ENCODE measurements at regions not wholly inside any gene's neighbourhood (a gene's known extent, or its start where the extent isn't known, plus 50 kb on each side); places are given as distances from the start of the nearest gene placed in this dataset.
"Not testable (repeated sequence)": the region's sequence is repeated elsewhere in the genome, so short reads cannot be mapped to it uniquely, and the experiment has no call there.

GRCh38 chr4:13903901-13904300 lies 276.4 kb upstream of the BOD1L1 start:
- DNase-seq = no peak

DNA sequence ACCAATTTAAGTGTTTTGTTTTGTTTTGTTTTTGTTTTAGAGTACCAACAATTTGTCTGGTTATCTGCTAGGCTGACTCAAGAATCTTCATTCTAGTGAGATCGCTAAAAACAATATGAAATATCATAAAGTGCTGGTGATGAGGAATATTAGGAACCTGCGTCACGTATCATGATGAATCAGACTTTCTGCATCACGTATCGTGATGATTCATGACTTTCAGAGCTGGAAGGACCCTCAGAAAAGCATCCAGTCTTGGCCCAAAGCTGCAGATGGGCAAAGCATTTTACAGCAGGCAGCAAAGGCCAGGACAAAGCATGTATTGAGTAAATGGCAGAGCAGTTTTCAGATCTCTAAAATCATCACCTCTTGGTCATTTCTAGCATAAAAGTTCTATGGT lies 278.0 kb upstream of the BOD1L1 start:
- DNase-seq = no peak

GRCh38 chr4:13906727-13907126 lies 279.2 kb upstream of the BOD1L1 start:
- DNase-seq = no peak

GRCh38 chr4:13907255-13907751 lies 279.8 kb upstream of the BOD1L1 start:
- no peak for DNase-seq

GRCh38 chr4:13908455-13908854 lies 280.9 kb upstream of the BOD1L1 start:
- no peak for DNase-seq

DNA sequence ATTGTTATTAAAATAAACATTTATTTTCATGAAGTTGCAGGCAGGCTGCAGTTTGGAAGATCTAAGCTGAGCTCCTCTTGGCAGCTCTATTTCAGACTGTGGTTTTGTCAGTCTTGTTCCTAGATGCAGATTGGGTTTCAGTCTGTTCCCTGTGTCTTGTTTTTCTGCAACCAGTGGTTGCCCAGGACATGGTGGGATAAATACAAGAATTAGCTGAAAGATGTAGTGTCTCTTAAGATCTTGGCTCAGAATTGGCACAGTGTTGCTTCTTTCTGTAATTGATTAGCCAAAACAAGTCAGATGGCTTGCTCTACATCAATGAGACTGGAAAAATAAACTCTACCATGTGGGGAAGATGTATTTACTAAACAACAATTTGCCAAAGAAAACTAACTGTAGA lies 283.0 kb upstream of the BOD1L1 start:
- no peak for DNase-seq

DNA sequence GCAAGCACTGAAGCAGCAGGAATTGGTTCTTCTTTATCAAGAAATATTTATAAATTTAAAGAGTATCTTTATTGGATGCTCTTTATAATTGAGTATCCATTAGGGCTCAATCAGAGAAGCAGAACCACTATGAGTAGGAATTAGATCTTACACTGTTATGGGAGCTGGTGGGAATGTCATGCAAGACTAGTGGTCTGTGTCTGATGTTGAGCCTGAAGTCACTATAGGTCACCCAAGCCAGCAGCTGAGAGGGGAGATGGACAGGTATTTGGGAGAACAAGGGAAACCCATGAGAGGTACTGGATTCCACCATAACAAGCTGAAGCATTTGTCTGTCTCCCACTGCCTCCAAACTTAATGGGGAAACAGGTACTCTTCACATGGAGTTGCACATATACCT lies 283.7 kb upstream of the BOD1L1 start:
- no peak for DNase-seq

DNA sequence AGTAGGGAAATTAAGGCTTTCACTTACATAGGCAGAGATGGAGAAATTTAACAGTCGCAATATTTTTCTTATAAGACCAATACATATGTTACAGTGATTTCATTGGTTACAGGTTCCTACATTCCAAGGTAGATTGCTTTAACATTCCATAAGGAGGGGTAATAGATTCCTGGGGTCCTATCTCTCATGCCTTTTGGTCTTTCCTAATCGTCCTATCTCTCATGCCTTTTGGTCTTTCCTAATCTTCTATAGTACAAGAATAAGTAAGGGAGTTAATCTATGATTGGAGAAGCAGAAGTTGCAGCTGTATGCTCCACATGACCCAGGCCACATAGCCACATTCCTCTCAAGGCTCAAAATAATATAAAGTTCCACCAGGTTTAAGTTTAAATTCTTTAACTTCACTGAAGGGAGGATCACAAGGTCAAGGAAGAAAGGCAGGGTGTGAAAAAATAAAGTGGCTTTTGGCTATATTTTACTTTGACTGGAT lies 285.0 kb upstream of the BOD1L1 start:
- no peak for DNase-seq

DNA sequence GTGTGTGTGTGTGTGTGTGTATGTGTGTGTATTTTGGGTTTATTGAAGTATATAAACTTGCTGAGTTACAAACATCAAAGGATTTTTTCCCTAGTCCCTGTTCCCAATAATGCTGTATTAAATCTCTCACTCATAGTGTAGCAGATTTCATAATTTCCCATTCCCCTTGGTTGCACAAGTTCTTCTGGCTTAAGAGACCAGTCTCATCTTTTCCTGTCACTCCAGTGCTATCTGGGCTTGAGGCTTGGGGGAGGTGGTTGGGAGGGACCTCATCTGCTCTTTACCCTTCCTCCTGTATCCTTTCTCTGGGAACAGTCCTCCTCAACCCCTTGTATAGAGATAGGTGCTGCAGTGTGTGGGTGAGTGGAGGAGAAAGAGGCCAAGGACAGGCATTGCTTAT lies 285.4 kb upstream of the BOD1L1 start:
- DNase-seq = no peak

- DNase-seq = no peak
Observed at GRCh38 chr4:13917015-13917414, 289.5 kb upstream of the BOD1L1 start.

DNA sequence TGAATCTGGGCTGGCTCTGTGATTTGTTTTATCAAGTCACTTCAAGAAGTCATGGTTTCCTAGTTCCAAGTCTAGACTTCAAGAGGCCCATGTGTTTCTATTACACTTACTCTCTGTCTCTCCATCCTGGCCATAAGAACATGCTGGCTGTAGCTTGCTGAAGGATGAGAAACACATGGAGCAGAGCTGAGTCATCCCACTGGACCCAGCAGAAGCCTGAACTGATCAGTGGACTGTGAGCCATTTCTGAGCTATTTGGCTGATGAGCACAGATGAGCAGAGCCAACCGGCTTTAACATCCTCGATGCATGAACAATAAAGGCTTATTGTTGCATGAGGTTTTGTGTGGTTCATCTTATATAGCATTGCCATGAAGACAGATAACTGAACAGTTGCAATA lies 290.6 kb upstream of the BOD1L1 start:
- DNase-seq = no peak

GRCh38 chr4:13918991-13919441 lies 291.5 kb upstream of the BOD1L1 start:
- no peak for DNase-seq

DNA sequence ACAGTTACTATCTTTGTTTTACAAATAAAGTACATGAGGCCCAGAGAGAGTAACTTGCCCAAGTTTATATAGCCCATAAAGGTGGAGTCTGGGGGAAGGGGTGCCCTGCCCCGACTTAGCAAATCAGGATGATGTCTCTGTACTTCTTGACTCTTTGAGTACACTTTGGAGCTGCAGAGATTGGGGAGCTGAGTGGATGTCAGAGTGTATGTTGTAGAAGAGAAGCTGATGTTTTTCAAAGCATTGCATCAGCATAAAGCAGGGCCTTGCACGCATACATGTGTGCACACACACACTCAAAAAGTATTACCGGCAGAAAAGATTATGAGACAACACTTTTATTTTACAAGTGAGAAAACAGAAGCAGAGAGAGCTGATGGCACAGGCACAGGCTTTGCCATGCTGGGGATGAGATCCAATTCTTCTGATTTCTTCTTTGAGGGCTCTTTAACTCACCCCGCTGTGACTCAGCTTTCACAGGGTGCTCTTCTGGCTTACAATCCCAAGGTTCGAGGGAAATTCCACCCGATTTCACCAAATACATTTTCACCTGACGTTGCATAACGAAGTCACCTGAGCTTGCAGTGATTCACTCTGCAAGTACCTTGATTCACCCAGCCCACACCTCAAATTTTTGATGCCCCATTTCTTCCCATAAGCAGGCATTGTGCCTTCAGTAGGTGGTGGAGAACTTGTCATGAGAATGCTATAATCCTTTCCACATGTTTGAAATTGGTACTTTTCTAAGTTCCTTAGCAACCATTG lies 292.8 kb upstream of the BOD1L1 start:
- no peak for DNase-seq

GRCh38 chr4:13920901-13921300 lies 293.4 kb upstream of the BOD1L1 start:
- DNase-seq = no peak

- no peak for DNase-seq
Observed at GRCh38 chr4:13921805-13922204, 294.3 kb upstream of the BOD1L1 start.

DNA sequence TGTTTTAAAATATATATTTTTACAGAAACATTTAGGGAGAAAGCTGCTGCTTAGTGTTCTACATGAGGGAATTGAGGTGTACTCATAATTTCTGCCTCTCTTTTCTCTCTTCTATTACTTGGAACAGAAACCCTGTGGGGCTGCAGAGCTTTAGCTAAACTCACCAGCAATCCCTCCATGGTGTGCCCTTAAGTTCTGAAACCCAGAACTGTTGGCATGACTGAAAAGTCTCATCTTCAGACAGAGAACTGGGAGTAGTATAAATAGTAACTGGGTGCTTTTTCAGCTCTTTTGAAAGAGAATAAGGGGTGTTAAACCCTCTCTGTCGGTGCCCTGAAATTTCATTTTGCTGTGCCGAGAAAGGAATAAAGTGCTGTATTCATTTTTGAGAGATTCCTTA lies 294.9 kb upstream of the BOD1L1 start:
- DNase-seq = no peak

- no peak for DNase-seq
Observed at GRCh38 chr4:13922873-13923645, 295.5 kb upstream of the BOD1L1 start.

GRCh38 chr4:13924900-13925299 lies 297.4 kb upstream of the BOD1L1 start:
- not testable (repeated sequence) for DNase-seq

GRCh38 chr4:13928214-13928613 lies 300.7 kb upstream of the BOD1L1 start:
- no peak for DNase-seq

DNA sequence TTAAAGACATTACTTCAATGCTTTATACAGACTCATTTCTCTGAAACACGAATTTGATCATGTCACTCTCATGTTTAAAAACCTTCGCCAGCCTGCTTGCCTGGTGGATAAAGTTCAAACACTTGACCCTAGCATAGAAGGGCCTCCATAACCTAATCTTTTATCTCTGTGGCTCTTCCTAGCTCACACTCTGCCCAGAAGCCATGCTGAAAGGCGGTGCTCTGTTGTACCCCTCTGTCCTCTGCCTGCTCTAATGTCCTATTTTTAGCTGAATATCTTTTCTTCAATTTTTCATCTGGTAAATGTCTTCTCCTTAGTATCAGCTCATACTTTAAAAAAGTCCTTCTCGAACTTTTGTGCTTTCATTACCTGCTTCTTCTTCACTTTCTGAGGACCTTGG lies 302.6 kb upstream of the BOD1L1 start:
- DNase-seq = no peak

- DNase-seq = no peak
Observed at GRCh38 chr4:13933191-13933590, 305.7 kb upstream of the BOD1L1 start.

DNA sequence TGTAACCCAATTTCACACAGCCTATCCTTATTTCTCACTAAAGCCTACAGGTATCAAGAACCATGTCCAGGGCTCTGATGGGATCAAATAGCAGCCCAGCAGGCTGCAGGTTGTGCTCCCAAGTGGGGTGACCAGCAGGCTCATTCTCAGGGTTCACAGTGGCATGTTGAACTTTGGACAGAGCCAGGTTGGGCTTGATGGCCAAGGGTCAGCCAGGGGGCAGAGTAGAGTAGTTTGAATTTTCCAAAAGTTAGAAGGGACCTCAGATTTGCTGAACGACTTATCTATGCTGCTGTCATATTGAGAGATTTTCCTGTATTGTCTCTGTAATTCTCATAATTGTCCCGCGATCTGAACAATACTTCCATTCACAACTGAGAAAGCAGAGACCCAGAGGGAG lies 310.8 kb upstream of the BOD1L1 start:
- no peak for DNase-seq

GRCh38 chr4:13940921-13941320 lies 313.4 kb upstream of the BOD1L1 start:
- DNase-seq = no peak

GRCh38 chr4:13942977-13943376 lies 315.5 kb upstream of the BOD1L1 start:
- no peak for DNase-seq
